WTC11 (cell line): ENCODE measurements at regions not wholly inside any gene's neighbourhood (a gene's known extent, or its start where the extent isn't known, plus 50 kb on each side); places are given as distances from the start of the nearest gene placed in this dataset.

Experiments used
- CTCF ChIP-seq: fragments of 200-600 bp; IDR thresholded peaks from 2 replicates; pipeline ENCODE4 v1.8.0; 2022; ENCODE audit warnings: antibody characterized with exemption
- E2F4 ChIP-seq: sonication (generic); formaldehyde crosslinking; IDR thresholded peaks from 2 replicates; pipeline ENCODE4 v1.8.1; 2022; ENCODE audit warnings: low read depth, mild to moderate bottlenecking, moderate library complexity, missing genetic modification reagents, borderline replicate concordance
- ESRRA ChIP-seq: sonication (generic); formaldehyde crosslinking; IDR thresholded peaks from 2 replicates; pipeline ENCODE4 v1.8.1; 2022; ENCODE audit warnings: mild to moderate bottlenecking, missing genetic modification reagents, borderline replicate concordance
- FOXP1 ChIP-seq: sonication (generic); formaldehyde crosslinking; IDR thresholded peaks from 2 replicates; pipeline ENCODE4 v1.8.0; 2022; ENCODE audit warnings: missing genetic modification reagents, mild to moderate bottlenecking, moderate library complexity, borderline replicate concordance
- USF2 ChIP-seq: sonication (generic); formaldehyde crosslinking; IDR thresholded peaks from 2 replicates; pipeline ENCODE4 v1.8.1; 2023; ENCODE audit warnings: mild to moderate bottlenecking, missing genetic modification reagents, moderate library complexity
- ZSCAN18 ChIP-seq: fragments of 250-450 bp; sonication (Bioruptor Pico); IDR thresholded peaks from 2 replicates; pipeline ENCODE4 v2.1.2; 2022; ENCODE audit warnings: mild to moderate bottlenecking, moderate library complexity

GRCh38 chr15:26451995-26452394, 320.9 kb downstream of the GABRB3 start:
- TF ChIP-seq CTCF (no peak), FOXP1 (no peak), ZSCAN18 (CRISPR knock-in tag) (no peak), E2F4 (CRISPR knock-in tag) (no peak), USF2 (CRISPR knock-in tag) (no peak), ESRRA (CRISPR knock-in tag) (no peak)
